ENCODE measurements at regions not wholly inside any gene's neighbourhood (a gene's known extent, or its start where the extent isn't known, plus 50 kb on each side); places are given as distances from the start of the nearest gene placed in this dataset.

DNA sequence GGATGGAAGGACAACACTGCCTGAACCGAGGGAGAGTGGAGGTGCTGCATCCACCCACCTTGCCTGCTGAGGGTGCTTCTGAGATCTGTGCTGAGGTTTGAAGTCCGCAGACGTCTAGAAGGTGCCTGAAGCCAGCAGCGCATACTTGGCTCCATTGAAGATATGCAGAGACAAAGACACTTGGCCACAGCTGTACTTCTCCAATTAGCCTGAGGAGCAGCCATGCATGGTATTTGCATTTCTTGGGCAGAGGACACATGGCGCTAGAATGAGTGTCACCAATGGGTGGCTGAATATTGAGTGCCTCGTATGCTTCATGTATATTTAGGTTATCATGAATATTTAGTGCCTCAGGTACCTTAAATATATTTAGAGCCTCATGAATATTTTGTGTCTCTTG, 128.7 kb upstream of the ATP6AP2 start:
- Mint-ChIP-seq H3K9me3 (ENCODE audit: low read depth) (peaks cover 24% of the 10 kb centered on the region), H3K27me3 (no peaks in the 10 kb centered on the region)

DNA sequence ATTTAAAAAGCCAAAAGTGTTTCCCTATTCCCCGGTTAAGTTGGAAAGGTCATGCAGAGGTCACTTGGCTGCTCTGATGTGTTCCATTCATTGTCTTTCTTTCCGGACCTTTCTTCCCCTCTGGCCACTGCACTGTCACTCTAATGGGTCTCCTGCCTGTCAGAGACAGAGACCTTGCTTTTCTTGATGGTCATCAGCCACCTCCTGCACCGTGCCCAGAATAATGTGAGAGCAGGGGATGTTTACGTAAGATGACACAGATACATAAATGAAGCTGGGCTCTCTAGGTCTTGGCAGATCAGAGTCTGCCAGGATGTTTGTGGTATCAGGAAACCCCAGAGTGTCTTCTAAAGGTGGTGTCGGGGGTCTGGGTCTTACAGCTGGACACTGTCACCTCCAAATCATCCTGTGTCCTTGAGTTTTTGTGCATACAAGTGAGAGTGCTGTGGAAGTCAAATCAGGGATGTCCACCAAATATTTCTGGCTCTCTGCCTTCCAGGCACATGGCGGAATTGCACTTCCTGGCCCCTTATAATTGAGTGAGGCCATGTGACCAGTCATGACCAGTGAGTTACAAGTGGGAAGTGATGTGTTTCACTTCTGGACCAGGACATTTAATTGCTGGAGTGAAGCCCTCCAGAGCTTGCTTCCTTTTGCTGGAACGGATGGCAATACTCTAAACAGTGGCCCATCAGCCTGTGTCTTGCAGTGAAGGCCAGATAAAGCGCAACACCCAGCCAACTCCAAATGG, 130.6 kb upstream of the ATP6AP2 start:
- no peak for TF ChIP-seq CTCF (IDR thresholded peaks at IDR 0.05; ENCODE audit: unreplicated experiment)
- no peaks in the 10 kb centered on the region for H3K27me3 Mint-ChIP-seq
- no peak for DNase-seq (ENCODE audit: low spot score, unreplicated experiment)
- no peaks in the 10 kb centered on the region for H3K4me1 Mint-ChIP-seq (ENCODE audit: low read depth)
- H3K27ac Mint-ChIP-seq: no peak overlapping the region
- H3K36me3 Mint-ChIP-seq (ENCODE audit: insufficient read depth): peaks cover 2% of the 10 kb centered on the region
- no peak overlapping the region for H3K4me3 Mint-ChIP-seq (ENCODE audit: low read depth)
- H3K9me3 Mint-ChIP-seq (ENCODE audit: low read depth): peaks cover 17% of the 10 kb centered on the region

More for the DNA sequence above, 128.7 kb upstream of the ATP6AP2 start:
- Mint-ChIP-seq H3K27ac (no peak overlapping the region), H3K36me3 (ENCODE audit: insufficient read depth) (peaks cover 2% of the 10 kb centered on the region), H3K4me3 (ENCODE audit: low read depth) (no peak overlapping the region), H3K4me1 (ENCODE audit: low read depth) (no peaks in the 10 kb centered on the region)
- DNase-seq (ENCODE audit: low spot score, unreplicated experiment): no peak
- no peak for TF ChIP-seq CTCF (IDR thresholded peaks at IDR 0.05; ENCODE audit: unreplicated experiment)

- Mint-ChIP-seq H3K4me3 (ENCODE audit: low read depth) (no peak overlapping the region), H3K27ac (no peak overlapping the region), H3K4me1 (ENCODE audit: low read depth) (no peaks in the 10 kb centered on the region), H3K27me3 (no peaks in the 10 kb centered on the region), H3K9me3 (ENCODE audit: low read depth) (peaks cover 13% of the 10 kb centered on the region), H3K36me3 (ENCODE audit: insufficient read depth) (peaks cover 2% of the 10 kb centered on the region)
- DNase-seq (ENCODE audit: low spot score, unreplicated experiment): no peak
- TF ChIP-seq CTCF (IDR thresholded peaks at IDR 0.05; ENCODE audit: unreplicated experiment): no peak
Measured at GRCh38 chrX:40449396-40449795, 131.4 kb upstream of the ATP6AP2 start.

DNA sequence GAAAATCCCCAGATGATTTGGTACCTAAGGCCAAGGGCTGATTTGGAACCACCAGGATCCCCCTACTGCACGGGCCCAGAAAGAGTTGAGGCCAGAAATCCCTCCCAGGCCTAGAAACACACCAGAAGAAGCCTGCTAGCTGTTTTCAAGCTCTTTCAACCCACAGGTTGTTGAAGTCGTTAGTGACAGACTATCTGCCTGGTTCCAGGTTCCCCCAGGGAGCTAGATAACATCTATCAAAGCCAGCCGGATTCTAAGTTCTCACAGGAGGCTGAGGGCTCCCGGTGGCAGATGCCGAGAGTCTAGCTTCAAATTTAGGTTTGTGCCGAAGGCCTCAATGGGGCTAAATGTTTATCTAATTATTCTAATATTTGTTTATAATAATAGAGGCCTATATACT, 132.0 kb upstream of the ATP6AP2 start:
- no peak overlapping the region for H3K4me3 Mint-ChIP-seq (ENCODE audit: low read depth)
- TF ChIP-seq CTCF (IDR thresholded peaks at IDR 0.05; ENCODE audit: unreplicated experiment): no peak
- H3K9me3 Mint-ChIP-seq (ENCODE audit: low read depth): peaks cover 10% of the 10 kb centered on the region
- H3K36me3 Mint-ChIP-seq (ENCODE audit: insufficient read depth): peaks cover 2% of the 10 kb centered on the region
- H3K27ac Mint-ChIP-seq: no peak overlapping the region
- DNase-seq (ENCODE audit: low spot score, unreplicated experiment): no peak
- H3K4me1 Mint-ChIP-seq (ENCODE audit: low read depth): no peaks in the 10 kb centered on the region
- H3K27me3 Mint-ChIP-seq: no peaks in the 10 kb centered on the region

GRCh38 chrX:40446921-40447320, 133.8 kb upstream of the ATP6AP2 start:
- no peak for TF ChIP-seq CTCF (IDR thresholded peaks at IDR 0.05; ENCODE audit: unreplicated experiment)

More at GRCh38 chrX:40446921-40447320, 133.8 kb upstream of the ATP6AP2 start:
- DNase-seq (ENCODE audit: low spot score, unreplicated experiment): no peak
- Mint-ChIP-seq H3K9me3 (ENCODE audit: low read depth) (peaks cover 9% of the 10 kb centered on the region), H3K4me1 (ENCODE audit: low read depth) (no peaks in the 10 kb centered on the region), H3K36me3 (ENCODE audit: insufficient read depth) (peaks cover 2% of the 10 kb centered on the region), H3K27ac (no peak overlapping the region), H3K27me3 (no peaks in the 10 kb centered on the region), H3K4me3 (ENCODE audit: low read depth) (no peak overlapping the region)

Data from progenitor cell of endocrine pancreas (in vitro differentiated cells).